ENCODE measurements at regions not wholly inside any gene's neighbourhood (a gene's known extent, or its start where the extent isn't known, plus 50 kb on each side); places are given as distances from the start of the nearest gene placed in this dataset.

DNA sequence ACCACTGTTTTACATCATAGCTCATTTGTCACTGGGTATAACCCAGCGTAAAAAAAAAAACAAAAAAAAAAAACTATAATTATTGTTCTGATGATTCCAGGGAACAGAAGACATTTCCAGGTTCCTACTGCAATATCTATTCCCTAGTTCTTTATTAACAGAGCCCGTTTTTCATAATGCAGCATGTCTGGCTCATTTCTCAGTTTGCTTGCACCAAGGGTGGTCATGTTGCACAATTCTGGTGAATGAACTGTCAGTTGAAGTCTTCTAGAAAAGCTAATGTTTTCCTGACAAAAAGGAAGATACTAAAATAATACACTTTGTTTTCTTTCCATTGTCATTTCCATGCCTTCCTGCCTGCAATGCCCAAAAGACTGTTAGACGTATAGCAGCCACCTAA is 180.1 kb downstream of the RDH14 start:
- Histone ChIP-seq H3K4me3 (no peak overlapping the region), H3K4me1 (no peaks in the 10 kb centered on the region), H3K27me3 (peaks cover 6% of the 10 kb centered on the region), H3K36me3 (no peaks in the 10 kb centered on the region), H3K27ac (no peak overlapping the region), H3K9me3 (no peaks in the 10 kb centered on the region)
- no peak for DNase-seq (ENCODE audit: low spot score in 2 of 2)
- TF ChIP-seq POLR2A (IDR thresholded peaks at IDR 0.05) (no peak), POLR2AphosphoS5 (IDR thresholded peaks at IDR 0.05) (no peak), EP300 (IDR thresholded peaks at IDR 0.05) (no peak)
- TF ChIP-seq, protein P1, sequence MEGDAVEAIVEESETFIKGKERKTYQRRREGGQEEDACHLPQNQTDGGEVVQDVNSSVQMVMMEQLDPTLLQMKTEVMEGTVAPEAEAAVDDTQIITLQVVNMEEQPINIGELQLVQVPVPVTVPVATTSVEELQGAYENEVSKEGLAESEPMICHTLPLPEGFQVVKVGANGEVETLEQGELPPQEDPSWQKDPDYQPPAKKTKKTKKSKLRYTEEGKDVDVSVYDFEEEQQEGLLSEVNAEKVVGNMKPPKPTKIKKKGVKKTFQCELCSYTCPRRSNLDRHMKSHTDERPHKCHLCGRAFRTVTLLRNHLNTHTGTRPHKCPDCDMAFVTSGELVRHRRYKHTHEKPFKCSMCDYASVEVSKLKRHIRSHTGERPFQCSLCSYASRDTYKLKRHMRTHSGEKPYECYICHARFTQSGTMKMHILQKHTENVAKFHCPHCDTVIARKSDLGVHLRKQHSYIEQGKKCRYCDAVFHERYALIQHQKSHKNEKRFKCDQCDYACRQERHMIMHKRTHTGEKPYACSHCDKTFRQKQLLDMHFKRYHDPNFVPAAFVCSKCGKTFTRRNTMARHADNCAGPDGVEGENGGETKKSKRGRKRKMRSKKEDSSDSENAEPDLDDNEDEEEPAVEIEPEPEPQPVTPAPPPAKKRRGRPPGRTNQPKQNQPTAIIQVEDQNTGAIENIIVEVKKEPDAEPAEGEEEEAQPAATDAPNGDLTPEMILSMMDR (IDR thresholded peaks at IDR 0.05), result no peak
- 59% methylated on average over 3 of the region's 3 CpGs for WGBS

DNA sequence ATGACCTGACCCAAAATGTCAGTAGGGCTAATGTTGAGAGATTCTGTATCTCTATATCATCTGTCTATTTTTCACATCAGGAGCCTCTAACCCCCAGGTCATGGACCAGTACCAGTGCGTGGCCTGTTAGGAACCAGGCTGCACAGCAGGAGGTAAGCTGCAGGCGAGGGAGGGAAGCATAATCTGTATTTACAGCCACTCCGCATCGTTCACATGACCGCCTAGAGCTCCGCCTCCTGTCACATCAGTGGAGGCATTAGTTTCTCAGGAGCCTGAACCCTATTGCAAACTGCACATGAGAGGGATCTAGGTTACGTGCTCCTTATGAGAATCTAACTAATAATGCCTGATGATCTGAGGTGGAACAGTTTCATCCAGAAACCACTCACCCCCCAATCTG is 180.6 kb downstream of the RDH14 start:
- Histone ChIP-seq H3K27ac (no peak overlapping the region), H3K27me3 (peaks cover 6% of the 10 kb centered on the region), H3K4me3 (no peak overlapping the region), H3K36me3 (no peaks in the 10 kb centered on the region), H3K4me1 (no peaks in the 10 kb centered on the region), H3K9me3 (no peaks in the 10 kb centered on the region)
- TF ChIP-seq EP300 (IDR thresholded peaks at IDR 0.05) (no peak), POLR2A (IDR thresholded peaks at IDR 0.05) (no peak), POLR2AphosphoS5 (IDR thresholded peaks at IDR 0.05) (no peak)
- TF ChIP-seq, protein P1 (IDR thresholded peaks at IDR 0.05), result no peak
- no peak for DNase-seq (ENCODE audit: low spot score in 2 of 2)
- WGBS, result 64% methylated on average over 7 of the region's 7 CpGs

DNA sequence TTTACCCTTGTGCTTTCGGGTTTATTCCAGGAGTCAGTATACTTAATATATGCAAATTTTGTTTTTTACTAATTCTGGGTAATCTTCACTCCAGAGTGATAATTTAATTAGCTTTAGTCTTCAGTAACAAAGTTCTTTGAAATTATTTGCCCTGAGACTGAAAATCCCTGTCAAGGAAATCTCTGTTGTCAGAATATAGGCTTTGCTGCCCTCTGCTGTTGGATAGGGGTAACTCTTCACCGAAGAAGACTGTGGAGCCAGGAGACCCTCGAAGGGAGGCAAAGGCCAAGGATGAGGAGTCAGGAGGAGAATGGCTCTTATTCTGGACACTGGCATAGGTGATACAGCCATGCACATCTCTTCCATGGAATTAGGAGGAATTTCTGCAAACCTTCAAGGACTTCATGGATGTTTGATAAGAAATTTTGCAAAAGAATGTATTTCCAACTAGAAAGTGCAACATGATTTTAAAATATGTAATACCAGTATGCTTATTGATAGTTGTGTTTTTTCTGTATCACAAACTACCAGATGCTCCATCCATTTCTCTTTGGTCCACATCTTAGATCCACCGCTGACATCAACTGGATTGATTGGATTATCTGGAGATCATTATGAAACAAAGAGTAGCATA is 182.3 kb downstream of the RDH14 start:
- 46% methylated on average over 4 of the region's 4 CpGs for WGBS
- H3K27ac ChIP-seq, result no peak overlapping the region
- no peaks in the 10 kb centered on the region for H3K9me3 ChIP-seq
- no peaks in the 10 kb centered on the region for H3K36me3 ChIP-seq
- peaks cover 6% of the 10 kb centered on the region for H3K27me3 ChIP-seq
- H3K4me1 ChIP-seq, result no peaks in the 10 kb centered on the region
- no peak for DNase-seq (ENCODE audit: low spot score in 2 of 2)
- TF ChIP-seq, protein P1 (IDR thresholded peaks at IDR 0.05), result peak; percentile 30 to 74
- TF ChIP-seq POLR2A (IDR thresholded peaks at IDR 0.05), result no peak
- no peak for TF ChIP-seq EP300 (IDR thresholded peaks at IDR 0.05)
- no peak overlapping the region for H3K4me3 ChIP-seq

DNA sequence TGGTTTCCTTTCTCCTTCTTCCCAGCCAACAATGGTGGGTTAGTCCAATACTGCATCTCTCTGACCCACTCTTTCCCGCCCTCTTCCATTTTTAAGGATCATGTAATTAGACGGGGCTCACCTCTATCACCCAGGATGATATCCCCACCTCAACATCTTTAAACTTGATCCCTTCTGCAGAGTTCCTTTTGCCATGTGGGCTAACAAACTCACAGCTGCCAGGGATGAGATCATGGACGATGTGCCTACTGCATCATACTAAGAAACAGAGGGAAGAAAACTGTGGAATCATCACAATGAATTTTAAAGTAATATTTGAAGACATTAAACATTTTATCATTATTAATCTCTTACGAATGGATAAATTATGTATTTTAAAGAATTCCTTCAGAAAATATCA is 183.5 kb downstream of the RDH14 start:
- Histone ChIP-seq H3K9me3 (no peaks in the 10 kb centered on the region), H3K27me3 (peaks cover 6% of the 10 kb centered on the region), H3K4me1 (peaks cover 7% of the 10 kb centered on the region), H3K4me3 (no peak overlapping the region), H3K36me3 (no peaks in the 10 kb centered on the region), H3K27ac (no peak overlapping the region)
- TF ChIP-seq POLR2A (IDR thresholded peaks at IDR 0.05), result no peak
- TF ChIP-seq EP300 (IDR thresholded peaks at IDR 0.05), result no peak
- TF ChIP-seq POLR2AphosphoS5 (IDR thresholded peaks at IDR 0.05), result no peak
- TF ChIP-seq, protein P1 (IDR thresholded peaks at IDR 0.05), result no peak
- DNase-seq (ENCODE audit: low spot score in 2 of 2), result no peak
- 86% methylated on average over 3 of the region's 4 CpGs for WGBS

DNA sequence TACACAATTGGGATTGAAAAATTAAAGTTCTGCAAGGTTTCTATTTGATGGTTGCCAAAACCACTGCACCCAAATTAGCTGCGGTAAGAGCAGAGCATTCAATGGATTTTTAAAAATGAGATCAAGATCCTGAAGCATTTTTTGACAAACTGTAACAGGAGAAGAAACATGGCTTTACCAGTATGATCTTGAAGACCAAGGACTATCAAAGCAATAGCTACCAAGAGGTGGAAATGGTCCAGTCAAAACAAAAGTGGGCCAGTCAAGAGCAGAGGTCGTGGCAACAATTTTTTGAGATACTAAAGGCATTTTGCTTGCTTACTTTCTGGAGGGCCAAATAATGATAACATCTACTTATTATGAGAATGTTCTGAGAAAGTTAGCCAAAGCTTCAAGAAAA is 186.8 kb downstream of the RDH14 start:
- peaks cover 7% of the 10 kb centered on the region for H3K4me1 ChIP-seq
- 65% methylated on average over 2 of the region's 2 CpGs for WGBS
- no peak for DNase-seq (ENCODE audit: low spot score in 2 of 2)
- H3K27ac ChIP-seq, result no peak overlapping the region
- H3K27me3 ChIP-seq, result peaks cover 1% of the 10 kb centered on the region
- no peak for TF ChIP-seq EP300 (IDR thresholded peaks at IDR 0.05)
- TF ChIP-seq, protein P1 (IDR thresholded peaks at IDR 0.05), result no peak
- TF ChIP-seq POLR2AphosphoS5 (IDR thresholded peaks at IDR 0.05), result no peak
- TF ChIP-seq POLR2A (IDR thresholded peaks at IDR 0.05), result no peak
- H3K36me3 ChIP-seq, result no peaks in the 10 kb centered on the region
- H3K4me3 ChIP-seq, result no peak overlapping the region
- H3K9me3 ChIP-seq, result no peaks in the 10 kb centered on the region

Measured in suprapubic skin (tissue), 4 donors.